Upper lobe of right lung (tissue), 1 donor: ENCODE measurements at regions not wholly inside any gene's neighbourhood (a gene's known extent, or its start where the extent isn't known, plus 50 kb on each side); places are given as distances from the start of the nearest gene placed in this dataset.

Experiments
- ATAC-seq: fragments of 200-7000 bp; cut with Tn5 transposase; one replicate; pipeline ENCODE4 v1.9.1; 2020; ENCODE audit warnings: mild to moderate bottlenecking, moderate library complexity
- DNase-seq: peaks from one replicate; pipeline ENCODE4 v3.0.0-alpha.2; 2020
- H3K27ac ChIP-seq: fragments of 200-600 bp; one replicate; pipeline ENCODE4 v1.8.0; 2022
- H3K27me3 ChIP-seq: fragments of 200-600 bp; one replicate; pipeline ENCODE4 v1.8.0; 2022; ENCODE audit warnings: mild to moderate bottlenecking
- H3K36me3 ChIP-seq: fragments of 200-600 bp; one replicate; pipeline ENCODE4 v1.8.0; 2022
- H3K4me1 ChIP-seq: fragments of 200-600 bp; one replicate; pipeline ENCODE4 v1.8.0; 2022
- H3K4me3 ChIP-seq: fragments of 200-600 bp; one replicate; pipeline ENCODE4 v1.8.0; 2022; ENCODE audit warnings: mild to moderate bottlenecking
- H3K9me3 ChIP-seq: fragments of 200-600 bp; one replicate; pipeline ENCODE4 v1.8.0; 2022
- intact Hi-C: fragments of 100-400 bp; cut with DNase I; formaldehyde crosslinking; loops from one replicate; pipeline ENCODE4 v1.11.0; 2022
- TF ChIP-seq, protein P1 (sequence below): fragments of 200-600 bp; IDR thresholded peaks from one replicate; pipeline ENCODE4 v1.8.0; 2022; ENCODE audit warnings: antibody characterized with exemption
- donor health status: DM: no; HTN: yes; CAD: no; lungs with severe emphysema.

DNA sequence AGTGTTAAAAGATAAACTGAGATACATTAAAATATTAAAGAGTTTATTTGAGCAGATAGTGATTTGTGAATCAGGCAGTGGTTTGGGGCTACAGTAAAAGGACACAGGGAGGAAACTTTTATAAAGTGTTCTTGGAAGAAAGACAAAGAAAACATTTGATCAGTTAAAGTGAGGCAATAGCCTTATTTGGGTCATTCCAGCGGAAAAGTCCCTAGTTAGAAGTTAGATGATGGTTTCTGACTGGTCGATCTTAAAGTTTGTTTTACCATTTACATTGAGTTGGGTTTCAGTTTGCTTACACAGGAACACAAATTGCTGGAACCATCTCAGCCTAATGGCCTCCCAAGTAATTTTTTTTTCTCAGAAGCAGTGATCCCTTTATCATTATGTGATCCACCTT lies 69.7 kb downstream of the PPP1R2C start:
- H3K27me3 ChIP-seq: no peaks in the 10 kb centered on the region
- no peaks in the 10 kb centered on the region for H3K4me1 ChIP-seq
- TF ChIP-seq, protein P1, sequence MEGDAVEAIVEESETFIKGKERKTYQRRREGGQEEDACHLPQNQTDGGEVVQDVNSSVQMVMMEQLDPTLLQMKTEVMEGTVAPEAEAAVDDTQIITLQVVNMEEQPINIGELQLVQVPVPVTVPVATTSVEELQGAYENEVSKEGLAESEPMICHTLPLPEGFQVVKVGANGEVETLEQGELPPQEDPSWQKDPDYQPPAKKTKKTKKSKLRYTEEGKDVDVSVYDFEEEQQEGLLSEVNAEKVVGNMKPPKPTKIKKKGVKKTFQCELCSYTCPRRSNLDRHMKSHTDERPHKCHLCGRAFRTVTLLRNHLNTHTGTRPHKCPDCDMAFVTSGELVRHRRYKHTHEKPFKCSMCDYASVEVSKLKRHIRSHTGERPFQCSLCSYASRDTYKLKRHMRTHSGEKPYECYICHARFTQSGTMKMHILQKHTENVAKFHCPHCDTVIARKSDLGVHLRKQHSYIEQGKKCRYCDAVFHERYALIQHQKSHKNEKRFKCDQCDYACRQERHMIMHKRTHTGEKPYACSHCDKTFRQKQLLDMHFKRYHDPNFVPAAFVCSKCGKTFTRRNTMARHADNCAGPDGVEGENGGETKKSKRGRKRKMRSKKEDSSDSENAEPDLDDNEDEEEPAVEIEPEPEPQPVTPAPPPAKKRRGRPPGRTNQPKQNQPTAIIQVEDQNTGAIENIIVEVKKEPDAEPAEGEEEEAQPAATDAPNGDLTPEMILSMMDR: no peak
- H3K27ac ChIP-seq: no peak overlapping the region
- DNase-seq (no peak), ATAC-seq (no peak)
- no peak overlapping the region for H3K4me3 ChIP-seq
- H3K9me3 ChIP-seq: no peaks in the 10 kb centered on the region
- intact Hi-C loops: no loop called here
- H3K36me3 ChIP-seq: no peaks in the 10 kb centered on the region

DNA sequence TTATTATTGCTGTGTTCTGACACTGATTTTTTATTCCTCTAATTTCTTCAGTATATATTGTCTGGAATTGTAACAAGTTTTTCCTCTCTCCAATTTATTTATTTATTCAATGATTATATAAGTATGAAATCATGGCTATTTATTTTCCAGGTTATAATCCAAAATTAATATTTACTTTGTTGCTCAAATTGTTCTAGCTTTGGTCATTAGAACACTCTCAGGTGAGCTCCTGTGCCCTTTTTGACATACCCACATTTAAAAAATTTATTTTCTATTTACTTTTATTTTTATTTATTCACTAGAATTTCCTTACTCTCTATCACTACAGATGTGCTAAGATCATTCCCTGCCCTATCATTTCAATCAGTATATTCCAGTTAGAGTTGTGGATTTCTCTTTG lies 70.2 kb downstream of the PPP1R2C start:
- H3K9me3 ChIP-seq: no peaks in the 10 kb centered on the region
- ATAC-seq (no peak), DNase-seq (no peak)
- intact Hi-C loops: no loop called here
- no peaks in the 10 kb centered on the region for H3K36me3 ChIP-seq
- TF ChIP-seq, protein P1: no peak
- no peak overlapping the region for H3K27ac ChIP-seq
- H3K4me3 ChIP-seq: no peak overlapping the region
- no peaks in the 10 kb centered on the region for H3K4me1 ChIP-seq
- no peaks in the 10 kb centered on the region for H3K27me3 ChIP-seq

DNA sequence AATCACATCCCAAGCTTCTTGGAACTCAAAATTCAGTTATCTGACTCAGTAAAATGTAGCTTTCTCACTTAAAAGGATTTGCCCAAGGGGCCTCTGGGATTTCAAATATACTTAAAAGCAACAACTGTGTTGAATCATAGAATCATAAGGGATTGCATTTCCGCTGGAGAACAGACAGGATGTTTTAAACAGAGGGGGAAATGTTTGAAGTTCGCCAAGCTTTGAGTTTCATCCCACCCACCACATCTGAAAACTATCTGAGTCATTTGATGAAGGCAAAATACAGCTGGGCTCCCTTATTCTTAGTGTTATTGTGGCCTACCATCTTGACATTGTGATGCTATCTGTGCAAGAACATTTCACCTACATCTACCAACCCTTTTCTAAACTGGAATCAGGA lies 73.5 kb downstream of the PPP1R2C start:
- TF ChIP-seq, protein P1: no peak
- H3K9me3 ChIP-seq: no peaks in the 10 kb centered on the region
- no peaks in the 10 kb centered on the region for H3K4me1 ChIP-seq
- DNase-seq (no peak), ATAC-seq (no peak)
- H3K27ac ChIP-seq: no peak overlapping the region
- H3K4me3 ChIP-seq: no peak overlapping the region
- no peaks in the 10 kb centered on the region for H3K36me3 ChIP-seq
- no peaks in the 10 kb centered on the region for H3K27me3 ChIP-seq
- intact Hi-C loops: no loop called here

DNA sequence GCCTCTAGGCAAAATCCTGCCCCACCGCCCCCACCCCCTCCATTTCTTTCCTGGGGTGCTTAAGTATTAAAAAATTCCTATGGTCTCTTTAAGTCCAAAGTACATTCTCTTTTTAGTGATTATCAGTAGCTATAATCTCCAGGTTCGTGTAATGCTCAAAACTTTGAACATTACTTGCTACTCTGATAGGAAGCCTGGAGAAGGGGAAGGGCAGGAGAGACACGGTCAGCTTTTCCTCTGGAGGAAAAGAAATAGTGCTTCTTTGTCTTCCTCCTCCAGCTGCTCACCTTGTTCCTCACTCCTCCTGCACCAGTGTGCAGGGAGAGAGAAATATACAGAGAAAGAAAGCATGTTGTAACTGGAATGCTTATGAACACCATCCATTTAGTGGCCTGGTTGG lies 80.4 kb downstream of the PPP1R2C start:
- H3K4me3 ChIP-seq: no peak overlapping the region
- TF ChIP-seq, protein P1: no peak
- H3K9me3 ChIP-seq: no peaks in the 10 kb centered on the region
- no peaks in the 10 kb centered on the region for H3K4me1 ChIP-seq
- H3K36me3 ChIP-seq: no peaks in the 10 kb centered on the region
- no peak overlapping the region for H3K27ac ChIP-seq
- no peaks in the 10 kb centered on the region for H3K27me3 ChIP-seq
- DNase-seq (no peak), ATAC-seq (no peak)
- intact Hi-C loops: no loop called here

DNA sequence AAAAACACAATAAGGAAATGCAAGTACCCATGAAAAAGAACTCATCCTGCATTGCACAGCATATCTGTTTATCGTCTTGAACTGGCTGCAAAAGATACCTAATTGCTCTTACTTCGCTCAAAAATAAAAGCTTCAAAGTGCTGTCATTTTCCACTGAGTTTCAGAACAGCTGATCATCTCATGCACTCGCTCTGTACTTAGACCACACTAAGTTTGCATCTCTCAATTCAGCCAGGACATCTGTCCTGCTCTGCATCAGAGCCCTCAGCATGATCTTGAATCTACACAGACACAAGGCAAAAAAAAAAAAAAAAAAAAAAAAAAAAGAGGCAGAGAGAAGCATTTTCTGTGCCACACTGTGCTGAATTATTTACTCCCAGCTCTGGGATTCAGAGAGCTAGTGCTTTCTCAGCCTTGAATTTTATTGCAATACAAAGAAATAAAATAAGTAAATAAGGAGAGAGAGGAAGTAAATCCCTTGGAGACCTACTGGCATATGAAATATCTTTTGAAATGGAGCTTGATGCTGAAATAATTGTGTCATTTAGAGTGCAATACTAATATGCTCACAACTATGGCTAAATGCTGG lies 81.3 kb downstream of the PPP1R2C start:
- H3K27ac ChIP-seq: no peak overlapping the region
- no peak for DNase-seq
- intact Hi-C loops: no loop called here
- no peak for ATAC-seq
- H3K36me3 ChIP-seq: no peaks in the 10 kb centered on the region
- TF ChIP-seq, protein P1: no peak
- no peaks in the 10 kb centered on the region for H3K4me1 ChIP-seq
- H3K27me3 ChIP-seq: no peaks in the 10 kb centered on the region
- H3K4me3 ChIP-seq: no peak overlapping the region
- no peaks in the 10 kb centered on the region for H3K9me3 ChIP-seq

DNA sequence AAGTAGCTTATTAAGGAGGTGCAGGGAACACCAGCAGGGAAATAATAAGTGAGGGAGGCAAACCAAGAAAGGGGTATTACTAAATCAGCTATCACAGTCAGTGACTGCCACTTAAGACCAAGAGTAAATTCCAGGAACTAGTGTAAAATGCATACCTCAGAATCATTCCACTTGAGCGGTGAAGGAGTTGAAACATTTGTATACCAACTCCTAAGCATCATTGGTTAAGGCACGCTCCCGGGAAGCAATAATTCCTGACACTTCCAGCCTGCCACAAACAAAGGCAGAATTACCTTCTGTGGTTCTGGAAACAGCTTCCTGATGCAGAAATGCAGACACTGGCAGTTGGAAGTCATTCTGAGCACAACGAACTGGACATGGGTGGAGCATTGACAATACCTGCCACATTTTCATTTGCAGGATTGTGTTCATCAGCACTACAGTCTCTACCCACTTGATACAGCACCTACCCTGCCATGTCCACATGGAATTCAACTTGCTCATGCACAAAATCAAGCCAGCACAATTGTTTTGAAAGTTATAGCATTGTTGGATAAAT lies 82.1 kb downstream of the PPP1R2C start:
- Histone ChIP-seq H3K36me3 (no peaks in the 10 kb centered on the region), H3K4me3 (no peak overlapping the region), H3K9me3 (no peaks in the 10 kb centered on the region), H3K4me1 (no peaks in the 10 kb centered on the region), H3K27ac (no peak overlapping the region), H3K27me3 (no peaks in the 10 kb centered on the region)
- ATAC-seq: peak; percentile 53
- intact Hi-C loops: no loop called here
- TF ChIP-seq, protein P1: no peak
- DNase-seq: no peak
